Hepatocyte (in vitro differentiated cells): ENCODE measurements at regions not wholly inside any gene's neighbourhood (a gene's known extent, or its start where the extent isn't known, plus 50 kb on each side); places are given as distances from the start of the nearest gene placed in this dataset.

Source experiments
- DNase-seq: peaks from one replicate; pipeline ENCODE4 v3.0.0-alpha.2; 2016; ENCODE audit warnings: low spot score
- H2AFZ ChIP-seq: fragments of 200-600 bp; sonication (generic); 2 replicates; pipeline ENCODE4 v1.6.0; 2016; ENCODE audit warnings: antibody characterized with exemption, mild to moderate bottlenecking
- H3K27ac ChIP-seq: fragments of 200-600 bp; sonication (generic); 2 replicates; pipeline ENCODE4 v1.5.1; 2016; ENCODE audit warnings: mild to moderate bottlenecking
- H3K27me3 ChIP-seq: fragments of 200-600 bp; sonication (generic); 2 replicates; pipeline ENCODE4 v1.6.1; 2016
- H3K36me3 ChIP-seq: fragments of 200-600 bp; sonication (generic); replicated peaks from 2 replicates; pipeline ENCODE4 v1.5.1; 2016; ENCODE audit warnings: low read depth; ENCODE audit not compliant: insufficient read depth
- H3K4me1 ChIP-seq: fragments of 200-600 bp; sonication (generic); 2 replicates; pipeline ENCODE4 v1.5.1; 2016; ENCODE audit warnings: mild to moderate bottlenecking, moderate library complexity; ENCODE audit not compliant: insufficient read depth
- H3K4me2 ChIP-seq: fragments of 200-600 bp; sonication (generic); 2 replicates; pipeline ENCODE4 v1.6.0; 2016
- H3K4me3 ChIP-seq: fragments of 200-600 bp; sonication (generic); 2 replicates; pipeline ENCODE4 v1.5.1; 2016; ENCODE audit warnings: mild to moderate bottlenecking
- H3K79me2 ChIP-seq: fragments of 200-600 bp; sonication (generic); 2 replicates; pipeline ENCODE4 v1.6.0; 2017; ENCODE audit warnings: mild to moderate bottlenecking
- H3K9me2 ChIP-seq: fragments of 200-600 bp; sonication (generic); replicated peaks from 2 replicates; pipeline ENCODE4 v1.6.0; 2017; ENCODE audit warnings: mild to moderate bottlenecking; ENCODE audit not compliant: insufficient read depth
- H3K9me3 ChIP-seq: fragments of 200-600 bp; sonication (generic); 2 replicates; pipeline ENCODE4 v1.5.1; 2016; ENCODE audit warnings: low read depth, mild to moderate bottlenecking
- H4K20me1 ChIP-seq: fragments of 200-600 bp; sonication (generic); 2 replicates; pipeline ENCODE4 v1.6.0; 2016; ENCODE audit warnings: mild to moderate bottlenecking; ENCODE audit not compliant: insufficient read depth, poor library complexity, severe bottlenecking
- EZH2 ChIP-seq: fragments of 200-600 bp; sonication (generic); IDR thresholded peaks from 2 replicates; pipeline ENCODE4 v1.6.1; 2016; ENCODE audit warnings: antibody characterized with exemption, mild to moderate bottlenecking, borderline replicate concordance
- EZH2phosphoT487 ChIP-seq: fragments of 200-600 bp; sonication (generic); IDR thresholded peaks from one replicate; pipeline ENCODE4 v1.6.1; 2018; ENCODE audit warnings: antibody characterized with exemption, mild to moderate bottlenecking, low read depth, moderate library complexity; ENCODE audit not compliant: unreplicated experiment, severe bottlenecking
- WGBS: methylation state at CpG from one replicate; pipeline ENCODE4 v1.1.6; 2016; ENCODE audit warnings: low lambda C conversion rate; ENCODE audit errors: missing lambda C conversion rate; 5-methylcytosine and 5-hydroxymethylcytosine counted together
- TF ChIP-seq, protein P1 (sequence below): fragments of 200-600 bp; sonication (generic); IDR thresholded peaks from 2 replicates; pipeline ENCODE4 v1.5.1; 2016; ENCODE audit warnings: antibody characterized with exemption, mild to moderate bottlenecking; ENCODE audit not compliant: poor library complexity

GRCh38 chr6:78101387-78101786, 448.5 kb downstream of the MEI4 start:
- Histone ChIP-seq H3K27ac (no peak overlapping the region), H4K20me1 (no peaks in the 10 kb centered on the region), H3K4me3 (no peak overlapping the region), H3K27me3 (no peaks in the 10 kb centered on the region), H3K79me2 (no peaks in the 10 kb centered on the region), H3K9me2 (no peaks in the 10 kb centered on the region), H3K4me1 (no peaks in the 10 kb centered on the region), H3K9me3 (no peaks in the 10 kb centered on the region), H3K36me3 (no peaks in the 10 kb centered on the region), H2AFZ (no peak overlapping the region), H3K4me2 (no peak overlapping the region)
- no peak for DNase-seq
- 73% methylated on average over 1 of the region's 1 CpG for WGBS
- TF ChIP-seq EZH2phosphoT487 (no peak), EZH2 (no peak)
- TF ChIP-seq, protein P1, sequence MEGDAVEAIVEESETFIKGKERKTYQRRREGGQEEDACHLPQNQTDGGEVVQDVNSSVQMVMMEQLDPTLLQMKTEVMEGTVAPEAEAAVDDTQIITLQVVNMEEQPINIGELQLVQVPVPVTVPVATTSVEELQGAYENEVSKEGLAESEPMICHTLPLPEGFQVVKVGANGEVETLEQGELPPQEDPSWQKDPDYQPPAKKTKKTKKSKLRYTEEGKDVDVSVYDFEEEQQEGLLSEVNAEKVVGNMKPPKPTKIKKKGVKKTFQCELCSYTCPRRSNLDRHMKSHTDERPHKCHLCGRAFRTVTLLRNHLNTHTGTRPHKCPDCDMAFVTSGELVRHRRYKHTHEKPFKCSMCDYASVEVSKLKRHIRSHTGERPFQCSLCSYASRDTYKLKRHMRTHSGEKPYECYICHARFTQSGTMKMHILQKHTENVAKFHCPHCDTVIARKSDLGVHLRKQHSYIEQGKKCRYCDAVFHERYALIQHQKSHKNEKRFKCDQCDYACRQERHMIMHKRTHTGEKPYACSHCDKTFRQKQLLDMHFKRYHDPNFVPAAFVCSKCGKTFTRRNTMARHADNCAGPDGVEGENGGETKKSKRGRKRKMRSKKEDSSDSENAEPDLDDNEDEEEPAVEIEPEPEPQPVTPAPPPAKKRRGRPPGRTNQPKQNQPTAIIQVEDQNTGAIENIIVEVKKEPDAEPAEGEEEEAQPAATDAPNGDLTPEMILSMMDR, result no peak

- no peaks in the 10 kb centered on the region for H3K4me1 ChIP-seq
- no peaks in the 10 kb centered on the region for H4K20me1 ChIP-seq
- no peak overlapping the region for H3K4me2 ChIP-seq
- H3K9me3 ChIP-seq, result no peaks in the 10 kb centered on the region
- H3K36me3 ChIP-seq, result no peaks in the 10 kb centered on the region
- no peaks in the 10 kb centered on the region for H3K27me3 ChIP-seq
- H3K79me2 ChIP-seq, result no peaks in the 10 kb centered on the region
- no peak overlapping the region for H3K4me3 ChIP-seq
- no peak overlapping the region for H3K27ac ChIP-seq
- no peak for TF ChIP-seq EZH2phosphoT487
- TF ChIP-seq, protein P1, result no peak
- no peak for DNase-seq
- H3K9me2 ChIP-seq, result no peaks in the 10 kb centered on the region
- H2AFZ ChIP-seq, result no peak overlapping the region
These were observed 457.8 kb downstream of the MEI4 start for GRCh38 chr6:78110641-78111040.

GRCh38 chr6:78117966-78118365, 465.1 kb downstream of the MEI4 start:
- H3K4me2 ChIP-seq, result no peak overlapping the region
- H3K9me3 ChIP-seq, result no peaks in the 10 kb centered on the region
- TF ChIP-seq, protein P1, result no peak
- no peak for TF ChIP-seq EZH2phosphoT487
- no peak for TF ChIP-seq EZH2
- no peaks in the 10 kb centered on the region for H3K4me1 ChIP-seq
- no peaks in the 10 kb centered on the region for H3K9me2 ChIP-seq
- DNase-seq, result no peak
- no peak overlapping the region for H3K27ac ChIP-seq
- H2AFZ ChIP-seq, result no peak overlapping the region
- WGBS, result 75% methylated on average over 1 of the region's 1 CpG
- no peaks in the 10 kb centered on the region for H4K20me1 ChIP-seq
- no peaks in the 10 kb centered on the region for H3K36me3 ChIP-seq
- H3K4me3 ChIP-seq, result no peak overlapping the region
- H3K27me3 ChIP-seq, result no peaks in the 10 kb centered on the region
- H3K79me2 ChIP-seq, result no peaks in the 10 kb centered on the region

DNA sequence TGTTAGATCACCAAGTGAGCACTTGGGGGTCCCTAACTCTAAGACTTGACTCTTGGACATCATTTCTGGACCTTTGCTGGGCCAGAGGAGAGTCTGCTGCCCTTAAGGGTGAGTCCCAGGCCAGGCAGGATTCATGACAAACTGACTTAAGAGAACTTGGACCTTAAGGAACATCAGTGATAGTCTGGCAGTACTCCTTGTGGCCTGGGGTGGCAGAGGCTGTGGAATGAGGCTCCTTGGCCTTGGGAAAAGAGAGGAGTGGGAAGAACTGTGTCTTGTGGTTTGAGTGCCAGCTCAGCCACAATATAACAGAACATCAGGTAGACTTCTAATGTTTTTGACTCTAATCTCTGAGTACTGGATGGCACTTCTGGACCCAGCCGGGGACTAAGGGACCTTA, 478.7 kb downstream of the MEI4 start:
- H3K27ac ChIP-seq, result peak overlapping the region; percentile 35

More for the DNA sequence above, 478.7 kb downstream of the MEI4 start:
- Histone ChIP-seq H2AFZ (no peak overlapping the region), H3K4me3 (no peak overlapping the region), H4K20me1 (no peaks in the 10 kb centered on the region), H3K9me2 (no peaks in the 10 kb centered on the region), H3K36me3 (no peaks in the 10 kb centered on the region), H3K27me3 (no peaks in the 10 kb centered on the region), H3K9me3 (no peaks in the 10 kb centered on the region), H3K4me2 (no peak overlapping the region), H3K79me2 (no peaks in the 10 kb centered on the region), H3K4me1 (peaks cover 13% of the 10 kb centered on the region)
- 72% methylated on average over 1 of the region's 1 CpG for WGBS
- DNase-seq, result no peak
- TF ChIP-seq EZH2 (no peak), EZH2phosphoT487 (no peak)
- TF ChIP-seq, protein P1, result no peak
